Erythroblast (primary cell): ENCODE measurements at regions not wholly inside any gene's neighbourhood (a gene's known extent, or its start where the extent isn't known, plus 50 kb on each side); places are given as distances from the start of the nearest gene placed in this dataset.

Experiments used
- GATA1 ChIP-seq: IDR thresholded peaks from 2 replicates; pipeline ENCODE4 v1.6.1; 2011; ENCODE audit warnings: low read depth, mild to moderate bottlenecking, control low read depth, low read length, moderate library complexity
- POLR2A ChIP-seq: IDR thresholded peaks from 2 replicates; pipeline ENCODE4 v1.6.1; 2011; ENCODE audit warnings: mild to moderate bottlenecking, low read length

DNA sequence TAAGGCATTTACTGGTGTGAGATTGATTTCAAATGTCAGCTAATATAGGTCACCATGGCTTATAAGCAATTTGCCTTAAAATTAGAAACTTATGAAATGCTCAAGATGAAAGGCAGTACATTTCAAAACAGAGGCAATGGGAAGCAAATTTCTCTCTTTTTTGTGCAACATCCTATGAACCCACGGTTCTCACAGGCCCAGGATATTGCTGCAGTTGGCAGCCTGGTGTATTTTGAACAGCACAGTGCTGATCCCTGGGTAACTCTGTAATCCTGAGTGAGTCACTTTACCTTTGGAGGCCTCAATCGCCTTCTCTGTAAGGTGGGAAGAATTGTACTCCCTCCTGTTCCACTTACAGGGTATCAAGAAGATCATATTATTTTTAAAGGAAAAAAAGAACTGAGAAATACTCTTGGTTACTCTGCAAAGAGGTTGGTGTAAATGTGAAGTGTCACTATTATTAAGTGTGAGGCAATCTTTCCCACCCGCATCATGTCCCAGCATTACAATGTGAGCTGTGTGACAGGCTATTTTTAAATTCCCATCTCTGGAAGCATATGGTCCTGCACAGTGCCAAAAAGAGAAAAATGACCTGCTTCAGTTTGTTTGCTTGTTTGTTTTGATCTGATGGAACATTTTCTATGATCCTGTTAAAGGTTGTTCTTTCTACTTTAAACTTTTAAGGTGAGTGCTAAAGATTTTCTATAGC, 190.1 kb upstream of the LPP start:
- TF ChIP-seq POLR2A (no peak), GATA1 (no peak)
